ENCODE measurements at regions not wholly inside any gene's neighbourhood (a gene's known extent, or its start where the extent isn't known, plus 50 kb on each side); places are given as distances from the start of the nearest gene placed in this dataset.
"Not testable (repeated sequence)": the region's sequence is repeated elsewhere in the genome, so short reads cannot be mapped to it uniquely, and the experiment has no call there.

- H3K27me3 ChIP-seq (ENCODE audit: control insufficient read depth in 1 of 2, insufficient read depth in 1 of 2, low read length in 2 of 2) = no peaks in the 10 kb centered on the region
- no peak overlapping the region for H3K4ac ChIP-seq (ENCODE audit: low read depth in 1 of 2, low read length in 2 of 2)
- H2AFZ ChIP-seq (ENCODE audit: low read depth, low read length) = no peak overlapping the region
Observed at GRCh38 chr2:234555161-234555560, 58.3 kb upstream of the ARL4C start.

GRCh38 chr2:234553223-234553622 is 56.3 kb upstream of the ARL4C start:
- not testable (repeated sequence) for H2BK120ac ChIP-seq (ENCODE audit: low read depth, low read length); H2AFZ ChIP-seq (ENCODE audit: low read depth, low read length); H2BK12ac ChIP-seq (ENCODE audit: low read length in 2 of 2); H3K9me3 ChIP-seq (ENCODE audit: control insufficient read depth, low read length); H3K36me3 ChIP-seq (ENCODE audit: control insufficient read depth in 1 of 2, insufficient read depth in 2 of 2, low read depth in 1 of 2, low read length in 2 of 2); H3K4ac ChIP-seq (ENCODE audit: low read depth in 1 of 2, low read length in 2 of 2); H2BK15ac ChIP-seq (ENCODE audit: low read depth, poor library complexity, severe bottlenecking); H3K27ac ChIP-seq (ENCODE audit: low read length, poor library complexity, severe bottlenecking); H3K79me1 ChIP-seq (replicated peaks; ENCODE audit: low read length, poor library complexity, severe bottlenecking); H3K23ac ChIP-seq (ENCODE audit: low read length in 2 of 2); H4K8ac ChIP-seq (ENCODE audit: low read length); H3K18ac ChIP-seq (ENCODE audit: low read depth in 1 of 2, low read length in 2 of 2); H2BK5ac ChIP-seq (ENCODE audit: low read depth, low read length, poor library complexity, severe bottlenecking); H3K27me3 ChIP-seq (ENCODE audit: control insufficient read depth in 1 of 2, insufficient read depth in 1 of 2, low read length in 2 of 2); H4K91ac ChIP-seq (ENCODE audit: low read length); H3K4me3 ChIP-seq (ENCODE audit: insufficient read depth in 1 of 2, low read depth in 1 of 2, low read length in 2 of 2); H3K9ac ChIP-seq (ENCODE audit: low read length); H3K14ac ChIP-seq (ENCODE audit: low read length in 2 of 2); DNase-seq; H3K4me2 ChIP-seq (ENCODE audit: low read length, poor library complexity, severe bottlenecking)
- peaks cover 13% of the 10 kb centered on the region for H3K4me1 ChIP-seq (ENCODE audit: control insufficient read depth, insufficient read depth, low read depth, low read length)
- peak overlapping the region; percentile 79 for H2AK5ac ChIP-seq (ENCODE audit: low read length, severe bottlenecking)
- 98% methylated on average over 15 of the region's 15 CpGs for WGBS

More at GRCh38 chr2:234555161-234555560, 58.3 kb upstream of the ARL4C start:
- Histone ChIP-seq H3K4me1 (ENCODE audit: control insufficient read depth, insufficient read depth, low read depth, low read length) (peaks cover 11% of the 10 kb centered on the region), H3K9ac (ENCODE audit: low read length) (no peak overlapping the region), H4K91ac (ENCODE audit: low read length) (no peak overlapping the region), H2BK15ac (ENCODE audit: low read depth, poor library complexity, severe bottlenecking) (no peak overlapping the region), H2BK5ac (ENCODE audit: low read depth, low read length, poor library complexity, severe bottlenecking) (no peak overlapping the region), H4K8ac (ENCODE audit: low read length) (no peak overlapping the region), H2AK5ac (ENCODE audit: low read length, severe bottlenecking) (no peak overlapping the region), H2BK120ac (ENCODE audit: low read depth, low read length) (no peak overlapping the region), H3K4me2 (ENCODE audit: low read length, poor library complexity, severe bottlenecking) (no peak overlapping the region), H3K14ac (ENCODE audit: low read length in 2 of 2) (no peak overlapping the region), H3K9me3 (ENCODE audit: control insufficient read depth, low read length) (no peaks in the 10 kb centered on the region), H3K18ac (ENCODE audit: low read depth in 1 of 2, low read length in 2 of 2) (no peak overlapping the region), H3K27ac (ENCODE audit: low read length, poor library complexity, severe bottlenecking) (no peak overlapping the region), H3K79me1 (replicated peaks; ENCODE audit: low read length, poor library complexity, severe bottlenecking) (peaks cover 6% of the 10 kb centered on the region), H3K36me3 (ENCODE audit: control insufficient read depth in 1 of 2, insufficient read depth in 2 of 2, low read depth in 1 of 2, low read length in 2 of 2) (no peaks in the 10 kb centered on the region), H3K23ac (ENCODE audit: low read length in 2 of 2) (no peak overlapping the region), H3K4me3 (ENCODE audit: insufficient read depth in 1 of 2, low read depth in 1 of 2, low read length in 2 of 2) (no peak overlapping the region), H2BK12ac (ENCODE audit: low read length in 2 of 2) (peak overlapping the region in 1 of 2 experiments; percentile 45)
- DNase-seq = no peak

- Histone ChIP-seq H3K27me3 (ENCODE audit: control insufficient read depth in 1 of 2, insufficient read depth in 1 of 2, low read length in 2 of 2) (no peaks in the 10 kb centered on the region), H3K27ac (ENCODE audit: low read length, poor library complexity, severe bottlenecking) (peak overlapping the region; percentile 4), H2BK5ac (ENCODE audit: low read depth, low read length, poor library complexity, severe bottlenecking) (no peak overlapping the region), H2BK120ac (ENCODE audit: low read depth, low read length) (no peak overlapping the region), H3K4me2 (ENCODE audit: low read length, poor library complexity, severe bottlenecking) (no peak overlapping the region), H3K18ac (ENCODE audit: low read depth in 1 of 2, low read length in 2 of 2) (peak overlapping the region in 1 of 2 experiments; percentile 42), H3K4me3 (ENCODE audit: insufficient read depth in 1 of 2, low read depth in 1 of 2, low read length in 2 of 2) (no peak overlapping the region), H3K4ac (ENCODE audit: low read depth in 1 of 2, low read length in 2 of 2) (no peak overlapping the region), H3K4me1 (ENCODE audit: control insufficient read depth, insufficient read depth, low read depth, low read length) (peaks cover 8% of the 10 kb centered on the region), H3K9ac (ENCODE audit: low read length) (peak overlapping the region; percentile 37), H4K8ac (ENCODE audit: low read length) (no peak overlapping the region), H2BK12ac (ENCODE audit: low read length in 2 of 2) (peak overlapping the region in 1 of 2 experiments; percentile 25), H3K9me3 (ENCODE audit: control insufficient read depth, low read length) (no peaks in the 10 kb centered on the region), H3K36me3 (ENCODE audit: control insufficient read depth in 1 of 2, insufficient read depth in 2 of 2, low read depth in 1 of 2, low read length in 2 of 2) (no peaks in the 10 kb centered on the region), H2BK15ac (ENCODE audit: low read depth, poor library complexity, severe bottlenecking) (no peak overlapping the region), H2AFZ (ENCODE audit: low read depth, low read length) (no peak overlapping the region), H2AK5ac (ENCODE audit: low read length, severe bottlenecking) (no peak overlapping the region), H4K91ac (ENCODE audit: low read length) (no peak overlapping the region), H3K23ac (ENCODE audit: low read length in 2 of 2) (no peak overlapping the region), H3K79me1 (replicated peaks; ENCODE audit: low read length, poor library complexity, severe bottlenecking) (peaks cover 1% of the 10 kb centered on the region), H3K14ac (ENCODE audit: low read length in 2 of 2) (no peak overlapping the region)
- WGBS = 15% methylated on average over 18 of the region's 18 CpGs
- peak; percentile 86 for DNase-seq
Observed at GRCh38 chr2:234550511-234551107, 53.7 kb upstream of the ARL4C start.

- Histone ChIP-seq H3K4me3 (ENCODE audit: insufficient read depth in 1 of 2, low read depth in 1 of 2, low read length in 2 of 2) (no peak overlapping the region), H3K9me3 (ENCODE audit: control insufficient read depth, low read length) (no peaks in the 10 kb centered on the region), H3K4me2 (ENCODE audit: low read length, poor library complexity, severe bottlenecking) (no peak overlapping the region), H2AK5ac (ENCODE audit: low read length, severe bottlenecking) (no peak overlapping the region), H3K14ac (ENCODE audit: low read length in 2 of 2) (no peak overlapping the region), H4K8ac (ENCODE audit: low read length) (no peak overlapping the region), H4K91ac (ENCODE audit: low read length) (no peak overlapping the region), H3K9ac (ENCODE audit: low read length) (peak overlapping the region; percentile 37), H2BK15ac (ENCODE audit: low read depth, poor library complexity, severe bottlenecking) (no peak overlapping the region), H2AFZ (ENCODE audit: low read depth, low read length) (no peak overlapping the region), H3K36me3 (ENCODE audit: control insufficient read depth in 1 of 2, insufficient read depth in 2 of 2, low read depth in 1 of 2, low read length in 2 of 2) (no peaks in the 10 kb centered on the region), H3K27me3 (ENCODE audit: control insufficient read depth in 1 of 2, insufficient read depth in 1 of 2, low read length in 2 of 2) (no peaks in the 10 kb centered on the region), H3K23ac (ENCODE audit: low read length in 2 of 2) (no peak overlapping the region), H3K4me1 (ENCODE audit: control insufficient read depth, insufficient read depth, low read depth, low read length) (peaks cover 7% of the 10 kb centered on the region), H3K79me1 (replicated peaks; ENCODE audit: low read length, poor library complexity, severe bottlenecking) (peaks cover 1% of the 10 kb centered on the region), H2BK12ac (ENCODE audit: low read length in 2 of 2) (no peak overlapping the region), H3K27ac (ENCODE audit: low read length, poor library complexity, severe bottlenecking) (no peak overlapping the region), H2BK120ac (ENCODE audit: low read depth, low read length) (no peak overlapping the region), H2BK5ac (ENCODE audit: low read depth, low read length, poor library complexity, severe bottlenecking) (no peak overlapping the region), H3K18ac (ENCODE audit: low read depth in 1 of 2, low read length in 2 of 2) (no peak overlapping the region), H3K4ac (ENCODE audit: low read depth in 1 of 2, low read length in 2 of 2) (no peak overlapping the region)
- DNase-seq = no peak
- 75% methylated on average over 7 of the region's 7 CpGs for WGBS
Observed at GRCh38 chr2:234550056-234550455, 53.2 kb upstream of the ARL4C start.

Data from mesenchymal stem cell (in vitro differentiated cells and primary cell).